Islet precursor cell (in vitro differentiated cells): ENCODE measurements at regions not wholly inside any gene's neighbourhood (a gene's known extent, or its start where the extent isn't known, plus 50 kb on each side); places are given as distances from the start of the nearest gene placed in this dataset.

Experiments used
- DNase-seq: peaks from one replicate; pipeline ENCODE4 v3.0.0-alpha.2; 2018

DNA sequence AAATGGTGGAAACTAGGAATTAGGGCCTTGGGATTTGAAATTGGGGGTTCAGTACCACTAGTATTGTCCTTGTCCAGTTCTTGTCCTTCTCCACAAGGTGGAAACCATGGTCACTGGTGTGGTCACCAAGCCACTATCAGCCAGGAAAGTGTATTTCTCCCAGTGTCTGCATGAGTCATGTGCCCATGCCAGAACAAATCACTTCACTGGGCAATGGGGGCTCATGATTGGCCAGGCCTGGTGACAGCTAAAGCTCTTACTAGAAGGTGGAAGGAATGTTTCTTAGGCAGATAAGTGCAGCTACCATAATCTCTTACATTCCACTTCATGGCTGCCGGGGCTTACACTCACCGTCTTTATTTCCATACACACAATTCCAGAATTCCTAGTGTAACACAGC, 124.8 kb upstream of the TACR1 start:
- peak; percentile 80 for DNase-seq

GRCh38 chr2:75321599-75321922, 122.2 kb upstream of the TACR1 start:
- no peak for DNase-seq

- no peak for DNase-seq
These were observed 121.7 kb upstream of the TACR1 start for GRCh38 chr2:75320898-75321598.

DNA sequence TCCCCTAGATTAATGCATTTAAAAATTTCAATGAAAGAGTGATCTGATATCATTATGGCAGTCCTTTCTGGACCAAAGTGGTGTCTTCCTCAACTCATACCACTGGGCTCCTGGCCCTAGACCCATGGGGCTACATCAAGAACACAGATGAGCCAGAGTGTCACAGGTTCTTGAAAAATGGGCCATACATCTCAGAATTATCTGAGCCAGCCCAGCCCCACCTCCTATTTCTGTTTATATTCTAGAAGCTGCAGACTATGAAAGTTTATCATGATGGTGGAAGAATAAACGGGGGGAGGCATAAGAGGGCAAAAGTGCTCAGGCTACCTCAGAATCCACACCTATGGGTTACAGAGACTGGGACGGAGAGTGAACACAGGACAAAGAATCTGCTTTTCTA, 120.6 kb upstream of the TACR1 start:
- DNase-seq = no peak

- no peak for DNase-seq
These were observed 118.5 kb upstream of the TACR1 start for GRCh38 chr2:75317802-75318201.

DNA sequence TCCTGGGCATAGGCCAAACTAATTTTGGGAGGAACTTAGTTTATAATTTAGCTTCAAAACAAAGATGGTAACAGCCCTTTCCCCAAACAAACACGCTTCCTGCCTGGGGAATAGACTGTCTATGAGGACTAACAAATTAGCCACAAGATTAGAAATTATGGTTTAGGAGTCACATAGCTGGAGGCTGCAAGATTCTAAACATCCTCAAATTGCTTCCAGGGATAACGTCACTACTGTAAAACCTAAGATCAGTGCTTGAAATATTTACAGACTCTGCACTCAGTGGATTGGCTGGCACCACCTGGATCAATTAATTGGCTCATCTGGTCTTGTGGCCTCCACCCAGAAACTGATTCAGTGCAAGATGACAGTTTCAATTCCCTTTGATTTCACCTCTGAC, 118.0 kb upstream of the TACR1 start:
- no peak for DNase-seq

DNA sequence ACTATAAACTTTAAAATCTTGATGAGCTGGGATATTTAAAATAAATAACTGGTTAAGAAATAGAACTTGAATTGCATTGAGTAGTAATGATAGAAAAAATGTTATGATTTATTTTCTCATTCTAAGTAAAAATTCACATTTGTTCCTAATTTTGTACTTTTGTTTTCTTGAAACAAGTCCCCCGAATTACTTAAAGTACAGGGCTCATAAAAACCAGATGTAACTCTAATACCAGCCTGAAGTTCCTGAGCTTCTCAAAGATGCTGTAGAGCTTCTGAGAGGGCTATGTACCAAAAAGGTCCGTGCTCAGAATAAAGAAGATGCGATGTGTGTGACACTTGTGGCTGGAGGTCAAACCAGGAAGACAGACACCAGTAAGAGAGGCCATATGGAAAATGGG, 116.1 kb upstream of the TACR1 start:
- no peak for DNase-seq

GRCh38 chr2:75311993-75312392, 112.7 kb upstream of the TACR1 start:
- DNase-seq = peak; percentile 78

- DNase-seq = no peak
These were observed 112.2 kb upstream of the TACR1 start for GRCh38 chr2:75311521-75311920.

GRCh38 chr2:75310876-75311275, 111.6 kb upstream of the TACR1 start:
- DNase-seq = no peak

- no peak for DNase-seq
These were observed 110.5 kb upstream of the TACR1 start for GRCh38 chr2:75309596-75310463.

GRCh38 chr2:75303227-75303626, 103.9 kb upstream of the TACR1 start:
- no peak for DNase-seq

- no peak for DNase-seq
These were observed 95.0 kb upstream of the TACR1 start for GRCh38 chr2:75294362-75294761.

DNA sequence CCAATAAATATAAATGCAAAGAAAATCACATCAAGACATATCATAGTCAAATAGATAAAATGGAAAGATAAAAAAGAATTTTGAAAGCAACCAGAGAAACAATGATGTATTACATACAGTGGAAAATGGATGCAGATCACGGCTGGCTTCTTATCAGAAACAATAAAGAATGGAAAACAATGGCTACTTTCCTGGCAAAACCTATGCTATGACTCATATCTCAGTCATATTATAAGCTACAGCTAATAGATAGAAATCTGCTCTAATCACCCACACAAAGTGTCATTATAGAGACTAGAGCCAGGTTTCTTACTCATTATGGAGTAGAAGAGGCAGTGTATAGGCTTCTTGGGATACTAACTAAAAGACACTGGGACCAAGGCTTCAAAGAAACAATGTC, 93.5 kb upstream of the TACR1 start:
- DNase-seq = no peak

DNA sequence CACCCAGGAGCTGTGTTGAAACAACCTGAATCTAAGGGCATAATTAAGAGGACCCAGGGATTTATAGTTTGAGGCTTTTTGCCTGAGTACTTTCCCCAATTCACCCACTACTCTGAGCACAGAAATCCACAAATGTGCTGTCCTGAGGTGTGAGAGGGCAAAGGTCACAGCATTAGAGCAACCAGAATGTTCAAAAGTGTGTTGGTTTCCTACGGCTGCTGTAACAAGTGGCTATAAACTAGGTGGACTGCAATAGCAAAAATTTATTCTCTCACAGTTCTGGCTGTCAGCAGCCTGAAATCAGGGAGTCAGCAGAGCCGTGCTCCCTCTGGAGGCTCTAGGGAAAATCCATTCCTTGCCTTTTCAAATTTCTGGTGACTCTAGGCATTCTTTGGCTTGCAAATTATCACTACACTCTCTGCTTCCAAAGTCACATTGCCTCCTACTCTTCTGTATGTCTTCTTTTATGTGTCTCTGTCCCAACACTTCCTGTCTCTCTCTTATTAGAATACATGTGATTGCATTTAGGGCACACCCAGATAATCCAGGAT, 91.4 kb upstream of the TACR1 start:
- no peak for DNase-seq

- DNase-seq = no peak
These were observed 90.5 kb upstream of the TACR1 start for GRCh38 chr2:75289771-75290170.

DNA sequence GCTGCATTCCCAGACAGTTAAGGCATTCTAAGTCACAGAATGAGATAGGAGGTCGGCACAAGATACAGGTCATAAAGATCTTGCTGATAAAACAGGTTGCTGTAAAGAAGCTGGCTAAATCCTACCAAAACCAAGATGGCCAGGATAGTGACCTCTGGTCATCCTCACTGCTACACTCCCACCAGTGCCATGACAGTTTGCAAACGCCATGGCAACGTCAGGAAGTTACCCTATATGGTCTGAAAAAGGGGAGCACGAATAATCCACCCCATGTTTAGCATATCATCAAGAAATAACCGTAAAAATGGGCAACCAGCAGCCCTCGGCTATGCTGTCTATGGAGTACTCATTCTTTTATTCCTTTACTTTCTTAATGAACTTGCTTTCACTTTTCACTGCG, 89.9 kb upstream of the TACR1 start:
- DNase-seq = peak; percentile 73

DNA sequence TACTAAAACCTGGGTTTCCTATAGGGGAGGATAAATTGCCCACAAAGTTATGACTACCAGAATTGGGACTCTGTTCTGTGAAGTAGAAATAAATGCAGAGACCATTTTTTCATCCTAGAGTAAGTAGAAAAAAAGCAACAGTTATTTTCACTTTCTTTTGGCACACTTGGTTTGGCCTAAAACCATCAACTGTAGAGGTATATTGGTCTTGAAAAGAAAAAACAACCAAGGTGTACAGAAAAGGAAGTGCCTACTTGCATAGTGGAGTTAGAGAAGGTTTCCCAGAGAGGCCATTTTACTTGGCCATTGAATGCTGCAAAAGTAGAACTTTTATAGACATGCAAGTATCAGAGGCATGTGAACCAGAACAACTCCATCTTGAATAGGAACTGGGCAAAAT, 89.4 kb upstream of the TACR1 start:
- no peak for DNase-seq

DNA sequence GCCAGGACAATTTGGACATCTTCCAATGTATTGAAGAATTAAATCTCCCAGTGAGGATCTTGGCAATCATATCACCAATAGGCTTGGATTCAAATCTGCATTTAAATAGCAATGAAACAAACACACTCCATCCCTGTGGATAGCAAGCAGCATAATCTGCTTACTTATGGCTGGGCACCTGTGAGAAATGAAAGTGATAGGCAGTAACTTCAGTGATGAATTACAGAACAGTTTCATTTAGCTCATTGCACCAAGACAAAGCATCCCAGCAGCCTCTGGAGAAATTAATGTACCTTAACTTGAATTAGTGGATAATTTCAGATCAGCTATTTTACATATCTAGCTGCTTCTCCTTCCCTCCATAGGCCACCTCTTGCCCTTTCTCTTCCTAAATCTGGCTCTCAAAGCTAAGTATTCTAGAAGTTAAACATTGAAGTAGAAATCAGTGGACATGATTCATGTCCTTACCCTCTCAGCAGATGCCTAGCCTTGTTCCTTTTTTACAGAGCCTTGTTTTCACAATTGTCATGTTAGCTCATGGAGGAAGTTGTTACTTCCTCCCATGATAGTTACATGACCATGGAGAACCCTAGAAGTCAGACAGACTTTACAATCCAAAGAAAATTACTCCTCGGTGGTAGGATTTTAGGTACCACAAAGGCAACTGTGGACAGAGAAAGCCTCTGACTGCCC, 88.5 kb upstream of the TACR1 start:
- DNase-seq = no peak

DNA sequence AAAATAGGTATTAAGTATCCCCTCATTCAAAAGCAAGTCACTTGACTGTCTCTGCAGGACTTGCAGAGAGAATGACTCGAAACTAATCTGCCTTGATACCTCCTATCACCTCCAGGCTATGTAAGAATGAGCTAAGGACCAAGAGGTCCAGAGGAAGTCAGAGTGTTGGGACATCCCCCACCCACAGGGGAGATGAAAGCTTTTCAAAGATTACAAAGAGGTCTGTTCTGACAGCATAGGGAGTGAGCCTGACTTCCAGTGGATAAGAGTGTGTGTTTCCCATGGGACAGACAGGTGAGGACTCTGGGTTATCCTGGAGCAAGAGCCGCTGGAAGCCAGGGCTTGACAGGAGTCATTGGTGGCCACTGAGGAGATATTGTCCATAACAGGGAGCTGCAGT, 85.0 kb upstream of the TACR1 start:
- DNase-seq = no peak

DNA sequence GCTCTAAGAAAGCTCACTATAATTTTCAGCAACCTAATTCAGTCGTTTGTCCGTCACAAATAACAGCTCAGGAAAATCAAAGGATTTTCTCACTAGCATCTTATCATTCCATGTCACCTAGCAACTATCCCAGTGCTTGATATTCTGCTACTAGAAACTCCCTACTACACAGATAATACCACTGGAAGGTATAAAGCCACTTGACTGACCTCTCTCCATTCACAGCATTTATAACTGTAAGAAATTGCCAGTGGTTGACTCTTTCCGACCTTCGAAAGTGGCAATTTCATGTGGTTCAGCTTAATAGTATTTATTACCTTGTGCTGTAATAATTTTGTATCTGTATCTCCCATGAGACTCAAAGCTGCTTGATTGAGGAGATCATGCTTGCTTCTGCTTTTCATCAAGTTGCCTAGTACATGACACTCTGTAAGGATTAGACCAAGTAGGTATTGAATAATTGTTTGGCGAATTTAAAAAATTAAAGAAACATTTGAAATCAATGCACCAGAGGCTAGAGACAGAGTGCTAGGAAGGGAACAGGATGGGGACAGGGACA, 79.6 kb upstream of the TACR1 start:
- DNase-seq = no peak

DNA sequence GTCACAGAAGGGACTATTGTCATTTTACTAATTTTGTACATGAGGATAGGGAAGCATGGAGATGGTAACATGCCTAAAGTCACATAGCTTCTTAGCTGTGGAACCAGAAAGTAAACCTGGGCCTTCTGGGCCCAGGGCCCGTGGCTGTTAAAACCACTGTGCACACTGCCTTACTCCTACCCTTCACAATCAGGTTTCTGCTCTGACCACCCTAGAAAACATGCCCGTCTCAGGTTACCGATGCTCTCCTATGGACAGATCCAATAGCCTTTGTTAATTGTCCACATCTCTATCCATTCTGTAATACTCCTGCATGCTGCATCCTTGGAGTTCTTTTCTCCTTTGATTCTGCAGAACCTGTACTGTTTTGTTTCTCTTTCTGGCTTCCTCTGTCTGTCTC, 79.0 kb upstream of the TACR1 start:
- DNase-seq = no peak

GRCh38 chr2:75277111-75277510, 77.8 kb upstream of the TACR1 start:
- DNase-seq = no peak
